Liver (tissue), 3 donors: ENCODE measurements at regions not wholly inside any gene's neighbourhood (a gene's known extent, or its start where the extent isn't known, plus 50 kb on each side); places are given as distances from the start of the nearest gene placed in this dataset.

ENCODE experiments used
- ATF3 ChIP-seq: IDR thresholded peaks from 2 replicates; pipeline ENCODE4 v1.6.1; 2016; ENCODE audit warnings: antibody characterized with exemption
- CTCF ChIP-seq: fragments of 150-350 bp; IDR thresholded peaks from 2 replicates; pipeline ENCODE4 v1.5.1; 2017; ENCODE audit warnings: improper control_type of control experiment, low read depth, low read length; ENCODE audit not compliant: missing input control
- EGR1 ChIP-seq, 2 donors: IDR thresholded peaks; 2 replicates each; pipeline ENCODE4 v1.6.1; 2016 to 2018; ENCODE audit warnings: antibody characterized with exemption in 2 of 2, low read depth in 2 of 2
- FOXA1 ChIP-seq: IDR thresholded peaks from 2 replicates; pipeline ENCODE4 v1.6.1; 2016; ENCODE audit warnings: antibody characterized with exemption
- GABPA ChIP-seq, 2 donors: IDR thresholded peaks in 1 of 2; conservative IDR thresholded peaks in 1 of 2; 2 replicates each; pipeline ENCODE4 v1.6.1; 2016; ENCODE audit warnings: antibody characterized with exemption in 2 of 2, mild to moderate bottlenecking in 1 of 2, moderate library complexity in 1 of 2
- HNF4G ChIP-seq: IDR thresholded peaks from 2 replicates; pipeline ENCODE4 v1.6.1; 2016; ENCODE audit warnings: antibody characterized with exemption
- JUND ChIP-seq, 2 donors: IDR thresholded peaks; 2 replicates each; pipeline ENCODE4 v1.6.1; 2016; ENCODE audit warnings: antibody characterized with exemption in 2 of 2
- MAX ChIP-seq: IDR thresholded peaks from 2 replicates; pipeline ENCODE4 v1.6.1; 2016; ENCODE audit warnings: antibody characterized with exemption
- RAD21 ChIP-seq, 2 donors: IDR thresholded peaks; 2 replicates each; pipeline ENCODE4 v1.6.1; 2016; ENCODE audit warnings: antibody characterized with exemption in 2 of 2, mild to moderate bottlenecking in 2 of 2
- REST ChIP-seq: IDR thresholded peaks from 2 replicates; pipeline ENCODE4 v1.6.1; 2016; ENCODE audit warnings: antibody characterized with exemption, mild to moderate bottlenecking
- RXRA ChIP-seq, 2 donors: IDR thresholded peaks; 2 replicates each; pipeline ENCODE4 v1.6.1; 2017 to 2018; ENCODE audit warnings: antibody characterized with exemption in 2 of 2, mild to moderate bottlenecking in 1 of 2
- TAF1 ChIP-seq: conservative IDR thresholded peaks from 2 replicates; pipeline ENCODE4 v1.6.1; 2016; ENCODE audit warnings: antibody characterized with exemption, mild to moderate bottlenecking
- YY1 ChIP-seq: IDR thresholded peaks from 2 replicates; pipeline ENCODE4 v1.6.1; 2016; ENCODE audit warnings: antibody characterized with exemption, mild to moderate bottlenecking
- donor health status: healthy.
- donor health status: healthy.

DNA sequence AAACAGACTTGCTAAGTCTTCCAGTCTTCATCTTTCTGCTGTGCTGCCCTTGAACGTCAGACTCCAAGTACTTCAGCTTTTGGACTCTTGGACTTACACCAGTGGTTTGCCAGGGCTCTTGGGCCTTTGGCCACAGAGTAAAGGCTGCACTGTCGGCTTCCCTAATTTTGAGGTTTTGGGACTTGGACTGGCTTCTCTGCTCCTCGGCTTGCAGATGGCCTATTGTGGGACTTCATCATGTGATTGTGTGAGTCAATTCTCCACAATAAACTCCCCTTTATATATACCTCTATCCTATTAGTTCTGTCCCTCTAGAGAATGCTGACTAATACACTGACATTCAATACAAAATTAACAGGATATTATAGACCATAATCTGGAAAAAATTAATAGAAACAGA is 628.1 kb downstream of the PLPP3 start:
- no peak for TF ChIP-seq REST
- TF ChIP-seq CTCF: no peak
- TF ChIP-seq YY1: no peak
- no peak for TF ChIP-seq MAX
- no peak for TF ChIP-seq FOXA1
- no peak for TF ChIP-seq HNF4G
- TF ChIP-seq EGR1 (IDR thresholded peaks at IDR 0.05; ENCODE audit: low read depth in 2 of 2): no peak
- TF ChIP-seq RAD21 (IDR thresholded peaks at IDR 0.05): no peak
- no peak for TF ChIP-seq ATF3
- no peak for TF ChIP-seq TAF1
- TF ChIP-seq JUND (IDR thresholded peaks at IDR 0.05): no peak
- TF ChIP-seq RXRA (IDR thresholded peaks at IDR 0.05): no peak
- no peak for TF ChIP-seq GABPA (IDR thresholded peaks at IDR 0.05 in 1 of 2, conservative IDR thresholded peaks at IDR 0.05 in 1 of 2)
